ENCODE measurements at regions not wholly inside any gene's neighbourhood (a gene's known extent, or its start where the extent isn't known, plus 50 kb on each side); places are given as distances from the start of the nearest gene placed in this dataset.

DNA sequence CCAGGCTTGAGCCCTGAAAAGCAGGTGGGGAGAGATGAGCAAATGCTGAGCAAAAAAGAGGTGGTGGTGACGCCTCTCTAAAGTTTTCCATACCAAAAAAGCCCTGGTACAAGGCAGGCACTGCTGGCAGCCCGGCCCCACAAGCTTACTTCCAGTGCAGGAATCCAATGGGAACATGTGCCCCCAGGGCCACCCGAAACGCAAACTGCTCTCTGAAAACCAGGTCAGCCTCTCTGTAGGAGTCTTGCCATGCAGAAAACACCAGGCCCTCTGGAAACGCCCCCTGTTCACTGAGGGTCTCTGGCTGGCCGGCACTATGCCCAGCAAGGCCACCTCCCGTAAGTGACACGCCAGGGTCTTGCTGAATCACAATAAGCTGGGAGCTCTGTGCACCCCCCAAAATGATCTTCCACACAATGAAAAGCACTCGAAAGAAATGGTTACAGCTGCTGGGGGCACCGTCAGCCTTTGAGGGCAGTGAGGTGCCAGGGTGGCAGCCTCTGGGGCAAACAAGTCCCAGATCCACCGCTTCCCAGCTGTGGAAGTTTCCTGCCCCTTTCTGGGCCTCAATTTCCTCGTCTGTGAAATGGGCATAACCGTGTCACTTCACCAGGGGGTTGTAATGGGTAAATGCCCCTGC lies 170.5 kb downstream of the TOMM20 start:
- H3K36me3 Mint-ChIP-seq = no peaks in the 10 kb centered on the region
- TF ChIP-seq, protein P1, sequence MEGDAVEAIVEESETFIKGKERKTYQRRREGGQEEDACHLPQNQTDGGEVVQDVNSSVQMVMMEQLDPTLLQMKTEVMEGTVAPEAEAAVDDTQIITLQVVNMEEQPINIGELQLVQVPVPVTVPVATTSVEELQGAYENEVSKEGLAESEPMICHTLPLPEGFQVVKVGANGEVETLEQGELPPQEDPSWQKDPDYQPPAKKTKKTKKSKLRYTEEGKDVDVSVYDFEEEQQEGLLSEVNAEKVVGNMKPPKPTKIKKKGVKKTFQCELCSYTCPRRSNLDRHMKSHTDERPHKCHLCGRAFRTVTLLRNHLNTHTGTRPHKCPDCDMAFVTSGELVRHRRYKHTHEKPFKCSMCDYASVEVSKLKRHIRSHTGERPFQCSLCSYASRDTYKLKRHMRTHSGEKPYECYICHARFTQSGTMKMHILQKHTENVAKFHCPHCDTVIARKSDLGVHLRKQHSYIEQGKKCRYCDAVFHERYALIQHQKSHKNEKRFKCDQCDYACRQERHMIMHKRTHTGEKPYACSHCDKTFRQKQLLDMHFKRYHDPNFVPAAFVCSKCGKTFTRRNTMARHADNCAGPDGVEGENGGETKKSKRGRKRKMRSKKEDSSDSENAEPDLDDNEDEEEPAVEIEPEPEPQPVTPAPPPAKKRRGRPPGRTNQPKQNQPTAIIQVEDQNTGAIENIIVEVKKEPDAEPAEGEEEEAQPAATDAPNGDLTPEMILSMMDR (IDR thresholded peaks at IDR 0.05) = no peak
- H3K27ac Mint-ChIP-seq = no peak overlapping the region
- Histone ChIP-seq H3K36me3 (ENCODE audit: control insufficient read depth, insufficient read depth, low read length) (no peaks in the 10 kb centered on the region), H3K27ac (ENCODE audit: low read length) (no peak overlapping the region), H3K4me3 (ENCODE audit: low read length) (no peak overlapping the region), H3K27me3 (ENCODE audit: control insufficient read depth, insufficient read depth, low read length) (no peaks in the 10 kb centered on the region), H3K4me1 (ENCODE audit: control insufficient read depth, insufficient read depth, low read length) (peaks cover 75% of the 10 kb centered on the region), H3K9me3 (ENCODE audit: control insufficient read depth, insufficient read depth, low read length) (no peaks in the 10 kb centered on the region)
- 89% methylated on average over 13 of the region's 13 CpGs for WGBS (ENCODE audit: insufficient coverage)
- ATAC-seq = no peak
- intact Hi-C loops (cut with micrococcal nuclease) = no loop called here
- H3K9me3 Mint-ChIP-seq = no peaks in the 10 kb centered on the region
- H3K4me1 Mint-ChIP-seq = peaks cover 48 to 62% of the 10 kb centered on the region in 2 donors
- no peaks in the 10 kb centered on the region for H3K27me3 Mint-ChIP-seq (ENCODE audit: low read depth in 2 of 2)
- DNase-seq = no peak
- no peak overlapping the region for H3K4me3 Mint-ChIP-seq

DNA sequence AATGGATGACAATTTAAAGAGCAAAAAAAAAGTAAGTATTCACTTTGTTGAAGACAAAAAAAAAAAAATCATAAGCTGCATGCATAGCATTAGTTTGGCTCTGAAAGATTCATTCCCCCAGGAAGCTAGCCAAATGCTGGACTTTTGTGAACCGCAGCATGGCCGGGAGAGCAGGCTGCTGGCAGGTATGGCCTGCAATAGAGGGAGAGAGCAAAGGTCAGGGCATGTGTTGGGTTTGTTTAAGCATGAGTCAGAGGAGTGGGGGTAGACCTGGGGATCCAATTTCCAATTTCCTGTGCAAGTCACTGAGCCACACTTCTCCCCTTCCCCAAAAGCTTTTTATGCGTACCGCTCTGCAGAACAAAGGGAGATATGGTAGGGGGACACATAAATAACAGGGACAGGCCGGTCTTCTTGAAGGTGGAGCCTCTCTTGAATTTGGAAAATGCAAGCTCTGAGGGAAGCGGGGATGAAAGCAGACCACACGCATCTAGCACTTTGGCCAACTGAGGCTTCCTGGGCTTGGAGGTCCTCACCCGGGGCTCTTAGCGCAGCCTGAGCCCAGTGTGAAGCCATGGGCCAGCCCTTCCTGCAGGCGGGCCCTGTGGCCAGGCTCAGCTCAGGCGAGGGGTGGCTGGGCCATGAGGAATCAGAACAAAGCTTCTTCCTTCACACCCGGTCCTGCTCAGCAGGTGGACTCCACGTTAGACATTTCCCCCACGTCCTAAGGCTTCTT lies 171.1 kb downstream of the TOMM20 start:
- no peak overlapping the region for H3K27ac Mint-ChIP-seq
- Histone ChIP-seq H3K4me1 (ENCODE audit: control insufficient read depth, insufficient read depth, low read length) (peaks cover 70% of the 10 kb centered on the region), H3K27ac (ENCODE audit: low read length) (no peak overlapping the region), H3K27me3 (ENCODE audit: control insufficient read depth, insufficient read depth, low read length) (no peaks in the 10 kb centered on the region), H3K9me3 (ENCODE audit: control insufficient read depth, insufficient read depth, low read length) (no peaks in the 10 kb centered on the region), H3K36me3 (ENCODE audit: control insufficient read depth, insufficient read depth, low read length) (no peaks in the 10 kb centered on the region), H3K4me3 (ENCODE audit: low read length) (no peak overlapping the region)
- no peaks in the 10 kb centered on the region for H3K36me3 Mint-ChIP-seq
- no peaks in the 10 kb centered on the region for H3K9me3 Mint-ChIP-seq
- 68% methylated on average over 12 of the region's 14 CpGs for WGBS (ENCODE audit: insufficient coverage)
- H3K4me3 Mint-ChIP-seq = no peak overlapping the region
- peaks cover 41 to 55% of the 10 kb centered on the region in 2 donors for H3K4me1 Mint-ChIP-seq
- ATAC-seq = no peak
- H3K27me3 Mint-ChIP-seq (ENCODE audit: low read depth in 2 of 2) = no peaks in the 10 kb centered on the region
- intact Hi-C loops (cut with micrococcal nuclease) = no loop called here
- no peak for DNase-seq
- TF ChIP-seq, protein P1 (IDR thresholded peaks at IDR 0.05) = no peak

DNA sequence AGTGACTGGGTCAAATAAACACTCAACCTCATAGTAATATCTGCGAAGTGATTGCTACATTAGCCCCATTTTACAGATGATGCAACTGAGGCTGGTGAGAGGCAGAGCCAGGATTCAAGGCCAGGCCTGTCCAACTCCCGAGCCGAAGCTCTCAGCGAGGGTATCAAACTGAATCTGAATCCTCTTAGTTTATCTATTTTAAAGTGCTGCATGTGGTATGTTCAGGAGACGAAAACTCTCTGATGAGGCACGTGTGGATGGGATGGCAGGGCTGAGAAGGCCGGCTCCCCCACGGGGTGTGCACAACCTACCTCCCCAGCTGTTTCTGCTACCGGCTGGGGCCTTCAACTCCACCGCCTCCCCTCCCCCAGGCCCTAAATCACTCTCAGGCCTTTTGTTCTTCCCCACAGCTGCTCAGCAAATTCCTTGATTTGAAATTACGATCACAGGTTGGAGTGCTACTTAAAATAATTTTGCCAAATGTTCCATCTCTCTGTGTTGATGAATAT lies 171.8 kb downstream of the TOMM20 start:
- H3K27me3 ChIP-seq (ENCODE audit: control insufficient read depth, insufficient read depth, low read length) = no peaks in the 10 kb centered on the region
- Mint-ChIP-seq H3K27ac (no peak overlapping the region), H3K9me3 (no peaks in the 10 kb centered on the region), H3K4me3 (no peak overlapping the region), H3K4me1 (peaks cover 35 to 49% of the 10 kb centered on the region in 2 donors), H3K27me3 (ENCODE audit: low read depth in 2 of 2) (no peaks in the 10 kb centered on the region), H3K36me3 (no peaks in the 10 kb centered on the region)
- H3K4me1 ChIP-seq (ENCODE audit: control insufficient read depth, insufficient read depth, low read length) = peaks cover 63% of the 10 kb centered on the region
- DNase-seq = no peak
- no peaks in the 10 kb centered on the region for H3K36me3 ChIP-seq (ENCODE audit: control insufficient read depth, insufficient read depth, low read length)
- no peaks in the 10 kb centered on the region for H3K9me3 ChIP-seq (ENCODE audit: control insufficient read depth, insufficient read depth, low read length)
- no peak for ATAC-seq
- TF ChIP-seq, protein P1 (IDR thresholded peaks at IDR 0.05) = no peak
- intact Hi-C loops (cut with micrococcal nuclease) = no loop called here
- 84% methylated on average over 11 of the region's 11 CpGs for WGBS (ENCODE audit: insufficient coverage)
- no peak overlapping the region for H3K4me3 ChIP-seq (ENCODE audit: low read length)
- no peak overlapping the region for H3K27ac ChIP-seq (ENCODE audit: low read length)
